ENCODE measurements at regions not wholly inside any gene's neighbourhood (a gene's known extent, or its start where the extent isn't known, plus 50 kb on each side); places are given as distances from the start of the nearest gene placed in this dataset.

DNA sequence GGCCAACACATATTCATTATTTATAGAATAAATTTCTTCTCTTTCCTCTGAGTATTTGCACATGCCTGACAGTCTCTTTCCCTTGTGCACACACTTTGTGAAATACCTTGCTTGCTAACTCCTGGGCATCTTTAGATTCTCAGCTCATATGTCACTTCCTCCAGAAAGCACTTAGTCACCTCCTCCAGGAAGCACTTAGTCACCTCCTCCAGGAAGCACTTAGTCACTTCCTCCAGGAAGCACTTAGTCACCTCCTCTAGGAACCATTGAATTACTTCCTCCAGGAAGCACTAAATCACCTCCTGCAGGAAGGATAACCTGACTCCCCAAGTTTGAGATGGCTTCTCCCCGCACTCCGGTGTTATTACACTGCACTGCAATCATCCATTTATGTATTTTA, 462.5 kb upstream of the EEF2KMT start:
- Histone ChIP-seq H3K4me1 (ENCODE audit: control insufficient read depth, low read length) (no peaks in the 10 kb centered on the region), H3K27ac (ENCODE audit: low read depth, low read length) (no peak overlapping the region), H3K4me3 (ENCODE audit: low read length) (no peak overlapping the region), H3K36me3 (ENCODE audit: control insufficient read depth, low read length) (no peaks in the 10 kb centered on the region), H3K79me2 (ENCODE audit: control insufficient read depth, low read length) (no peaks in the 10 kb centered on the region), H4K20me1 (ENCODE audit: control insufficient read depth, insufficient read depth, low read depth, low read length) (no peaks in the 10 kb centered on the region), H3F3A (ENCODE audit: control insufficient read depth, insufficient read depth) (no peaks in the 10 kb centered on the region), H3K9me3 (ENCODE audit: control insufficient read depth, insufficient read depth, low read length) (peaks cover 9% of the 10 kb centered on the region; the same call in 1 of the 2 replicates), H3K4me2 (ENCODE audit: low read length) (no peak overlapping the region), H3K27me3 (ENCODE audit: control insufficient read depth, low read length) (no peaks in the 10 kb centered on the region), H3K9me2 (replicated peaks; ENCODE audit: control insufficient read depth, low read length) (no peaks in the 10 kb centered on the region)
- no peak for TF ChIP-seq EZH2phosphoT487 (IDR thresholded peaks at IDR 0.05; ENCODE audit: borderline replicate concordance, low read length)
- TF ChIP-seq, protein P1, sequence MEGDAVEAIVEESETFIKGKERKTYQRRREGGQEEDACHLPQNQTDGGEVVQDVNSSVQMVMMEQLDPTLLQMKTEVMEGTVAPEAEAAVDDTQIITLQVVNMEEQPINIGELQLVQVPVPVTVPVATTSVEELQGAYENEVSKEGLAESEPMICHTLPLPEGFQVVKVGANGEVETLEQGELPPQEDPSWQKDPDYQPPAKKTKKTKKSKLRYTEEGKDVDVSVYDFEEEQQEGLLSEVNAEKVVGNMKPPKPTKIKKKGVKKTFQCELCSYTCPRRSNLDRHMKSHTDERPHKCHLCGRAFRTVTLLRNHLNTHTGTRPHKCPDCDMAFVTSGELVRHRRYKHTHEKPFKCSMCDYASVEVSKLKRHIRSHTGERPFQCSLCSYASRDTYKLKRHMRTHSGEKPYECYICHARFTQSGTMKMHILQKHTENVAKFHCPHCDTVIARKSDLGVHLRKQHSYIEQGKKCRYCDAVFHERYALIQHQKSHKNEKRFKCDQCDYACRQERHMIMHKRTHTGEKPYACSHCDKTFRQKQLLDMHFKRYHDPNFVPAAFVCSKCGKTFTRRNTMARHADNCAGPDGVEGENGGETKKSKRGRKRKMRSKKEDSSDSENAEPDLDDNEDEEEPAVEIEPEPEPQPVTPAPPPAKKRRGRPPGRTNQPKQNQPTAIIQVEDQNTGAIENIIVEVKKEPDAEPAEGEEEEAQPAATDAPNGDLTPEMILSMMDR (IDR thresholded peaks at IDR 0.05; ENCODE audit: low read depth, low read length, poor library complexity, severe bottlenecking) = no peak

DNA sequence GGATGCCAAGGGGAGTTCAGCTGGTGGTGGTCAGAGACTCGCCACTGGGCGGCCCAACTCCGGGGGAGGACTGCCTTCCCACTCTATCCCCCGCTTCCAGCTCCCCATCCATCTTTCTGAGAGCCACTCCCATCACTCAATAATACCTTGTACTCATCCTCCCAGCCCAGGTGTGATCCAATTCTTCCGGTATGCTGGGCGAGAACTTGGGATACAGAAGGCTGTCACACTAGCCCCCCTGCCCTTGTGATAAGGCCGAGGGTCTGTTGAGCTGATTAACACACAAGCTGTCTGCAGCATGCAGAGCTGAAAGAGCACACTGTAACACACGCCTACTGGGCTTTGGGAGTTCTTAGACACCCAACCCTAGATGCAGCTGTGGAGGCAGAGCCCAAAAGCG, 460.4 kb upstream of the EEF2KMT start:
- Histone ChIP-seq H4K20me1 (ENCODE audit: control insufficient read depth, insufficient read depth, low read depth, low read length) (no peaks in the 10 kb centered on the region), H3K4me3 (ENCODE audit: low read length) (no peak overlapping the region), H3K36me3 (ENCODE audit: control insufficient read depth, low read length) (no peaks in the 10 kb centered on the region), H3K27me3 (ENCODE audit: control insufficient read depth, low read length) (no peaks in the 10 kb centered on the region), H3K4me1 (ENCODE audit: control insufficient read depth, low read length) (no peaks in the 10 kb centered on the region), H3K9me3 (ENCODE audit: control insufficient read depth, insufficient read depth, low read length) (peaks cover 9% of the 10 kb centered on the region; the same call in 1 of the 2 replicates), H3K9me2 (replicated peaks; ENCODE audit: control insufficient read depth, low read length) (no peaks in the 10 kb centered on the region), H3F3A (ENCODE audit: control insufficient read depth, insufficient read depth) (no peaks in the 10 kb centered on the region), H3K79me2 (ENCODE audit: control insufficient read depth, low read length) (no peaks in the 10 kb centered on the region), H3K4me2 (ENCODE audit: low read length) (no peak overlapping the region), H3K27ac (ENCODE audit: low read depth, low read length) (no peak overlapping the region)
- TF ChIP-seq, protein P1 (IDR thresholded peaks at IDR 0.05; ENCODE audit: low read depth, low read length, poor library complexity, severe bottlenecking) = no peak
- no peak for TF ChIP-seq EZH2phosphoT487 (IDR thresholded peaks at IDR 0.05; ENCODE audit: borderline replicate concordance, low read length)

DNA sequence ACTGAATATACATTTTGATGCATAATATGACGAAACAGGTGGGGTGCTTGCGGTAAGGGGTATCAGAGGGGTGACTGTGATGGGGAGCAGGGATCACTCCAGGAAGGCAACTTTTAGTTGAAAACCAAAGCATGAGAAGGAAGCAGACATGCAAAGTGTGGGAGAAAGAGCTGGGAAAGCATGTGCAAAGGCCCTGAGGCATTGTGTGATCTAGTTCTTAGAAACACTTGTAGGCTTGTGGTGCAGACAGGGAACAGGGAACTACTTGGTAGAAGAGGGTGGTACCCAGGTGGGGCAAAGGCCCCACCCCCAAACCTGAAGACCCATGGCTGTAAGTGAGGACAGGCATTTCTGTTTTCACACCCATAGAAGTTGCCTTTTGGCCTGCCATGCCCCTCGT, 459.9 kb upstream of the EEF2KMT start:
- TF ChIP-seq EZH2phosphoT487 (IDR thresholded peaks at IDR 0.05; ENCODE audit: borderline replicate concordance, low read length) = no peak
- TF ChIP-seq, protein P1 (IDR thresholded peaks at IDR 0.05; ENCODE audit: low read depth, low read length, poor library complexity, severe bottlenecking) = no peak
- no peak overlapping the region for H3K4me2 ChIP-seq (ENCODE audit: low read length)

More for the DNA sequence above, 459.9 kb upstream of the EEF2KMT start:
- Histone ChIP-seq H3K27me3 (ENCODE audit: control insufficient read depth, low read length) (no peaks in the 10 kb centered on the region), H3K36me3 (ENCODE audit: control insufficient read depth, low read length) (no peaks in the 10 kb centered on the region), H3K4me1 (ENCODE audit: control insufficient read depth, low read length) (no peaks in the 10 kb centered on the region), H3F3A (ENCODE audit: control insufficient read depth, insufficient read depth) (no peaks in the 10 kb centered on the region), H3K9me3 (ENCODE audit: control insufficient read depth, insufficient read depth, low read length) (peaks cover 9% of the 10 kb centered on the region; the same call in 1 of the 2 replicates), H3K27ac (ENCODE audit: low read depth, low read length) (no peak overlapping the region), H3K79me2 (ENCODE audit: control insufficient read depth, low read length) (no peaks in the 10 kb centered on the region), H3K4me3 (ENCODE audit: low read length) (no peak overlapping the region), H4K20me1 (ENCODE audit: control insufficient read depth, insufficient read depth, low read depth, low read length) (no peaks in the 10 kb centered on the region), H3K9me2 (replicated peaks; ENCODE audit: control insufficient read depth, low read length) (no peaks in the 10 kb centered on the region)
